Stomach (tissue), 4 donors: ENCODE measurements at regions not wholly inside any gene's neighbourhood (a gene's known extent, or its start where the extent isn't known, plus 50 kb on each side); places are given as distances from the start of the nearest gene placed in this dataset.

Experiments
- POLR2AphosphoS5 ChIP-seq, 3 donors: sonication (generic); formaldehyde crosslinking; IDR thresholded peaks; one replicate each; pipeline ENCODE4 v1.6.1; 2016; ENCODE audit warnings: antibody characterized with exemption in 3 of 3
- TF ChIP-seq, protein P1 (sequence below), 7 experiments: fragments of 450-650 bp in 4 of 7; fragments of 200-600 bp in 3 of 7; sonication (generic) in 3 of 7; IDR thresholded peaks; one replicate each; pipeline ENCODE4 v1.5.1; 2016 to 2019; ENCODE audit warnings: antibody characterized with exemption in 7 of 7, control low read depth in 2 of 7, mild to moderate bottlenecking in 1 of 7

DNA sequence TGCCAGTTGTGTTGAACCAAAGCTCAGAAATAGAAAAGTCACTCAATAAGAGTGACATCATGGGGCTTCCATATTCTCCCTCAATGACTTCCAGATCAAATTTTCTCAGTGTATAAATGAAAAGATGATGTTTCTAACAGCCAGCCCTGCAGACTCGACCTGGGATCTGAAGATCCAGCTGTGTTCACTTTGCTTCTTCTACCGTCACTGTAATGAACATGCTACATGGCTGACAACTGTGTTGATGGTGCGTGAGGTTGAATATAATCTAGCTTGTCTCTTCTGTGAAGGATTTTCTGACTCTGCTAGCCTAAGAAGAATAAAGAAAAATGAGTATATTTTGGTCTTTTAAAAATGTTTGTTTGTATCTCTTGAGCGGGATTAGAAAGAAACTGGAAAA lies 577.8 kb downstream of the ETNK1 start:
- TF ChIP-seq POLR2AphosphoS5 (IDR thresholded peaks at IDR 0.05), result no peak
- TF ChIP-seq, protein P1, sequence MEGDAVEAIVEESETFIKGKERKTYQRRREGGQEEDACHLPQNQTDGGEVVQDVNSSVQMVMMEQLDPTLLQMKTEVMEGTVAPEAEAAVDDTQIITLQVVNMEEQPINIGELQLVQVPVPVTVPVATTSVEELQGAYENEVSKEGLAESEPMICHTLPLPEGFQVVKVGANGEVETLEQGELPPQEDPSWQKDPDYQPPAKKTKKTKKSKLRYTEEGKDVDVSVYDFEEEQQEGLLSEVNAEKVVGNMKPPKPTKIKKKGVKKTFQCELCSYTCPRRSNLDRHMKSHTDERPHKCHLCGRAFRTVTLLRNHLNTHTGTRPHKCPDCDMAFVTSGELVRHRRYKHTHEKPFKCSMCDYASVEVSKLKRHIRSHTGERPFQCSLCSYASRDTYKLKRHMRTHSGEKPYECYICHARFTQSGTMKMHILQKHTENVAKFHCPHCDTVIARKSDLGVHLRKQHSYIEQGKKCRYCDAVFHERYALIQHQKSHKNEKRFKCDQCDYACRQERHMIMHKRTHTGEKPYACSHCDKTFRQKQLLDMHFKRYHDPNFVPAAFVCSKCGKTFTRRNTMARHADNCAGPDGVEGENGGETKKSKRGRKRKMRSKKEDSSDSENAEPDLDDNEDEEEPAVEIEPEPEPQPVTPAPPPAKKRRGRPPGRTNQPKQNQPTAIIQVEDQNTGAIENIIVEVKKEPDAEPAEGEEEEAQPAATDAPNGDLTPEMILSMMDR (IDR thresholded peaks at IDR 0.05), result no peak
